ENCODE measurements at regions not wholly inside any gene's neighbourhood (a gene's known extent, or its start where the extent isn't known, plus 50 kb on each side); places are given as distances from the start of the nearest gene placed in this dataset.
"Not testable (repeated sequence)": the region's sequence is repeated elsewhere in the genome, so short reads cannot be mapped to it uniquely, and the experiment has no call there.

- no peak for DNase-seq (ENCODE audit: low read depth)
Measured at GRCh38 chr9:85077944-85078343, 408.4 kb downstream of the NTRK2 start.

- not testable (repeated sequence) for DNase-seq (ENCODE audit: low read depth)
Measured at GRCh38 chr9:85077146-85077545, 407.6 kb downstream of the NTRK2 start.
